ENCODE measurements at regions not wholly inside any gene's neighbourhood (a gene's known extent, or its start where the extent isn't known, plus 50 kb on each side); places are given as distances from the start of the nearest gene placed in this dataset.
"Not testable (repeated sequence)": the region's sequence is repeated elsewhere in the genome, so short reads cannot be mapped to it uniquely, and the experiment has no call there.

DNA sequence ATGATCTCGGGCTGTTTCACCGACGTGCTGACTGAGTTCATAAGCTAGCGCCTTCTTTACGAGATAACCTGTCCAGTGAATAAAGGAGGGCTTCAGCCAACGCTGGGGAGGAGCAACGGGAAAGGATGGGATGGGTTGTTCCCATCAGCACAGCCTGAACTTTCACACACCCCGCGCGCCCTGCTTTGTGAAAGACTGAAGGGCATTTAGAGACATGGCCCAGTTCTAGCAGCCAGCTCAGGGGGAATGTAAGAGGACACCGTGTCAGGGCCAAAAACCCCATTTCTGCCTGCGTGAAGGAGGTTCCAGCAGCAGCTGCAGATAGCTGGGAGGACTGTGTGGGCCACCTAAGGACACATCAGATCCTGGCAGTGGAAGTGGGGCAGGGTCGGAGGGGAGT is 255.1 kb upstream of the RAB4A start:
- intact Hi-C loops (cut with DNase I): no loop called here
- H3K27ac ChIP-seq: no peak overlapping the region
- H3K9me3 ChIP-seq: no peaks in the 10 kb centered on the region
- TF ChIP-seq POLR2A (IDR thresholded peaks at IDR 0.05) (no peak), POLR2AphosphoS5 (IDR thresholded peaks at IDR 0.05) (no peak), EP300 (IDR thresholded peaks at IDR 0.05) (no peak)
- TF ChIP-seq, protein P1, sequence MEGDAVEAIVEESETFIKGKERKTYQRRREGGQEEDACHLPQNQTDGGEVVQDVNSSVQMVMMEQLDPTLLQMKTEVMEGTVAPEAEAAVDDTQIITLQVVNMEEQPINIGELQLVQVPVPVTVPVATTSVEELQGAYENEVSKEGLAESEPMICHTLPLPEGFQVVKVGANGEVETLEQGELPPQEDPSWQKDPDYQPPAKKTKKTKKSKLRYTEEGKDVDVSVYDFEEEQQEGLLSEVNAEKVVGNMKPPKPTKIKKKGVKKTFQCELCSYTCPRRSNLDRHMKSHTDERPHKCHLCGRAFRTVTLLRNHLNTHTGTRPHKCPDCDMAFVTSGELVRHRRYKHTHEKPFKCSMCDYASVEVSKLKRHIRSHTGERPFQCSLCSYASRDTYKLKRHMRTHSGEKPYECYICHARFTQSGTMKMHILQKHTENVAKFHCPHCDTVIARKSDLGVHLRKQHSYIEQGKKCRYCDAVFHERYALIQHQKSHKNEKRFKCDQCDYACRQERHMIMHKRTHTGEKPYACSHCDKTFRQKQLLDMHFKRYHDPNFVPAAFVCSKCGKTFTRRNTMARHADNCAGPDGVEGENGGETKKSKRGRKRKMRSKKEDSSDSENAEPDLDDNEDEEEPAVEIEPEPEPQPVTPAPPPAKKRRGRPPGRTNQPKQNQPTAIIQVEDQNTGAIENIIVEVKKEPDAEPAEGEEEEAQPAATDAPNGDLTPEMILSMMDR (IDR thresholded peaks at IDR 0.05): no peak
- no peaks in the 10 kb centered on the region for H3K4me1 ChIP-seq
- H3K36me3 ChIP-seq: no peaks in the 10 kb centered on the region
- no peak overlapping the region for H3K4me3 ChIP-seq
- 81 to 84% methylated on average over 13 of the region's 13 CpGs for WGBS, 2 donors
- no peak for DNase-seq
- H3K27me3 ChIP-seq: no peaks in the 10 kb centered on the region

DNA sequence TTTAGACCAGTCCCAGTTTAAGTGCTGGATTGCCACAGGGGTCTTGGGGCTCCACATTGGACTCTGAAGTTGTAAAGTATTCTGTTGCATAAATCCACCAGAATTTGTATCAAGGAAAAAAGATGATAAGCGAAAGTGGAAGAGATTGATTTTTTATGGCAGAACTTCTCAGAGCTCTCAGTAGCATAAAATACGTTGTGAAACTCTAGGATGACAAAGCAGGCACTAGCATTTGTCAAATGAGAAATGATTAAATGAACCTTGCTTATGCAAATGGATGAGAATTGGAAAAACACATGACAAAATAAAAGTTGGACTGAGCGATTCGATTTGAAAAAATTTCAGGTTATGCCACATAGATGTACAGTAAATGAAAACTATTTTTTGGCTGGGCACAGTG is 253.8 kb upstream of the RAB4A start:
- Histone ChIP-seq H3K9me3 (no peaks in the 10 kb centered on the region), H3K27me3 (no peaks in the 10 kb centered on the region), H3K27ac (no peak overlapping the region), H3K4me1 (no peaks in the 10 kb centered on the region), H3K4me3 (no peak overlapping the region), H3K36me3 (no peaks in the 10 kb centered on the region)
- 87 to 88% methylated on average over 4 of the region's 4 CpGs for WGBS, 2 donors
- TF ChIP-seq POLR2AphosphoS5 (IDR thresholded peaks at IDR 0.05): no peak
- TF ChIP-seq POLR2A (IDR thresholded peaks at IDR 0.05): no peak
- TF ChIP-seq, protein P1 (IDR thresholded peaks at IDR 0.05): no peak
- TF ChIP-seq EP300 (IDR thresholded peaks at IDR 0.05): no peak
- intact Hi-C loops (cut with DNase I): no loop called here
- no peak for DNase-seq

DNA sequence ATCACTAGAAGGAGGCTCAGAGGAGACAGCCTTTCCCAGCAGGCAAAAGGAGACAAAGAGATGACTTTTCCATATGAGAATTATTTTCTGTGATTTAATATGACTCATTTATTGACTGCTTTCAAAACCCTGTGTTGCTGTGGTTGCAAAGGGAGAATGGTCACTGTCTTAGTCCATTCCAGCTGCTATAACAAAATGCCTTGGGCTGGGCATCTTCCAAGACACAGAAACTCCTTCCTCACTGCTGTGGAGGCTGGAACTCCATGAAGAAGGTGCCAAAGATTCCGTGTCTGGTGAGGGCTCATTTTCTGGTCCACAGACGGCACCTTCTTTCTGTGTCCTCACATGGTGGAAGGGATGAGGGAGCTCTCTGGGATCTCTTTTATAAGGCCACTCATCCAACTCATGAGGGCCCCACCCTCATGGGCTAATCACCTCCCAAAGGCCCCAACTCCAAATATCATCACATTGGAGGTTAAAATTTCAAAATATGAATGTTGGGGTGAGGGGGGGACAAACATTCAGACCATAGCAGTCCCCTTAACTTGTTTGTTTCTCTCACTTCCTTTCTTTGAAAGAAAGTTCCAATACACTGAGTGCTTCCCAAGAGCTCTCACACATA is 252.1 kb upstream of the RAB4A start:
- H3K9me3 ChIP-seq: no peaks in the 10 kb centered on the region
- peaks cover 0 to 7% (median 2%) of the 10 kb centered on the region in 4 donors for H3K4me1 ChIP-seq
- H3K27me3 ChIP-seq: no peaks in the 10 kb centered on the region
- no peak for TF ChIP-seq EP300 (IDR thresholded peaks at IDR 0.05)
- WGBS, 2 donors: 91 to 96% methylated on average over 2 of the region's 2 CpGs
- H3K27ac ChIP-seq: no peak overlapping the region
- no peak for DNase-seq
- intact Hi-C loops (cut with DNase I): no loop called here
- H3K36me3 ChIP-seq: no peaks in the 10 kb centered on the region
- no peak overlapping the region for H3K4me3 ChIP-seq

DNA sequence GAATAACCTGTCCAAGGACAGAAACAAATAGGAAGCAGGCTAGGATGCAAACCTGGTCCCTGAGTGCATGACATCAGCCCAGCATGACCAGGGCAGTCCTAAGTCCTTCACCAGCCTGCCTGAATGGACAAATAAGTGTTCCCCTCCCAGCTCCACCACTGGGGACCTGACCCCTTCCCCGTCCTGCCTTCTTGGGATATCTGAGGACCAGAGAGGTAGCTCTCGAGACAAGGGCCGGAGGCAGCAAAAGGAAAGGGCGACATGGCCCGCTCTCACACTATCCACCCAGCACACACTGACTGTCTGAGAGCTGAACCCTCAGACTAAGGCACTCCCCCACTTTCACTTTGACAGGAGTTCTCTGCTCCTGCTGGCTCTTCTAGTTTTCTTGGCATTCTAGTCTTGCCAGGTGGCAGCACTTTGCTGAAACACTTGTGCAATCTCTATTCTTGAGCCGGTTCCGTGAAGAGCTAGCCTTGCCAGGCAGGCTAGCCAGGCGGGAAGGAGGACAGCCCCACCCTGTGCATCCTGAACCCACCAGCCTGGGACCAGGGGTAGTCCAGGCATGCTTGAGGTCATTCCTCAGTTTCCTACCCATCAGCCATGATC is 251.1 kb upstream of the RAB4A start:
- no peaks in the 10 kb centered on the region for H3K27me3 ChIP-seq
- WGBS, 2 donors: 63 to 79% methylated on average over 8 of the region's 8 CpGs
- no peak for DNase-seq
- peaks cover 0 to 16% (median 8%) of the 10 kb centered on the region in 4 donors for H3K4me1 ChIP-seq
- TF ChIP-seq, protein P1 (IDR thresholded peaks at IDR 0.05): no peak
- no peak for TF ChIP-seq POLR2AphosphoS5 (IDR thresholded peaks at IDR 0.05)
- no peak for TF ChIP-seq POLR2A (IDR thresholded peaks at IDR 0.05)
- TF ChIP-seq EP300 (IDR thresholded peaks at IDR 0.05): no peak
- H3K27ac ChIP-seq: no peak overlapping the region
- intact Hi-C loops (cut with DNase I): no loop called here
- no peak overlapping the region for H3K4me3 ChIP-seq
- no peaks in the 10 kb centered on the region for H3K9me3 ChIP-seq
- H3K36me3 ChIP-seq: no peaks in the 10 kb centered on the region

DNA sequence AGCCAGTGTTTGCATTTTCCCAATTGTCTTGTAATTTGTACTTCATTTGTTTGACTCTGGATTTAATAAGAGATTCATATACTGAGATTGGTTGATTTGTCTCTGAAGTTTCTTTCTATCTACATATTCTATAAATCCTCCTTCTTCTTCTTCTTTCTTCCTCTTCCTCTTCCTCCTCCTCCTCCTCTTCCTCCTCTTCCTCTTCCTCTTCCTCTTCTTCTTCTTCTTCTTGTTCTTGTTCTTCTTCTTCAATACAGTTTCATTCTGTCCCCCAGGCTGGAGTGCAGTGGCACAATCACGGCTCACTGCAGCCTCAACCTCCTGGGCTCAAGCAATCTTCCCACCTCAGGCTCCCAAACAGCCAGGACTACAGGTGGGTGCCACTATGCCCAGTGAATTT is 249.9 kb upstream of the RAB4A start:
- intact Hi-C loops (cut with DNase I); H3K4me3 ChIP-seq; DNase-seq; H3K9me3 ChIP-seq; H3K27me3 ChIP-seq; H3K27ac ChIP-seq; H3K36me3 ChIP-seq: not testable (repeated sequence)
- WGBS, 2 donors: 92 to 94% methylated on average over 1 of the region's 1 CpG
- H3K4me1 ChIP-seq: peaks cover 0 to 22% (median 14%) of the 10 kb centered on the region in 4 donors

Data from sigmoid colon (tissue), 6 donors.